ENCODE measurements at regions not wholly inside any gene's neighbourhood (a gene's known extent, or its start where the extent isn't known, plus 50 kb on each side); places are given as distances from the start of the nearest gene placed in this dataset.

DNA sequence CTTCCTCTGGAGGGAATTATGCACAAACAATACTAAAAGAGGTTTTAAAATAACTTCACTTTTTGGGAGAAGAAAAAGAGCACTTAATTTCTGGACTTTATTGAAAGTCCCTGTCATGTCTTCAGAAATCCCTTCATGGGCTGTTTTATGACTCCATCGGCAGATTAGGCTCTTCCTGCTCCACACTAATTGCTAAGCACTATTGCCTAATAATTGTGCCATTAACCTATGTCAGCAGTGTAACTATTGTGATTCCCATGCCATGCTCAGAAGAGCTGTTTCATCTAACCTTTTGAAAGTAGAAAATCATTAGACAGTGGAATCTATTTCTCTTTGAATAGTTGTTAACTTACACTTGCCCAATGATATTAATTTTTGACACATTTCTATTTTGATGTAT lies 489.3 kb upstream of the RUNX1 start:
- ATAC-seq: no peak
- TF ChIP-seq, protein P1, sequence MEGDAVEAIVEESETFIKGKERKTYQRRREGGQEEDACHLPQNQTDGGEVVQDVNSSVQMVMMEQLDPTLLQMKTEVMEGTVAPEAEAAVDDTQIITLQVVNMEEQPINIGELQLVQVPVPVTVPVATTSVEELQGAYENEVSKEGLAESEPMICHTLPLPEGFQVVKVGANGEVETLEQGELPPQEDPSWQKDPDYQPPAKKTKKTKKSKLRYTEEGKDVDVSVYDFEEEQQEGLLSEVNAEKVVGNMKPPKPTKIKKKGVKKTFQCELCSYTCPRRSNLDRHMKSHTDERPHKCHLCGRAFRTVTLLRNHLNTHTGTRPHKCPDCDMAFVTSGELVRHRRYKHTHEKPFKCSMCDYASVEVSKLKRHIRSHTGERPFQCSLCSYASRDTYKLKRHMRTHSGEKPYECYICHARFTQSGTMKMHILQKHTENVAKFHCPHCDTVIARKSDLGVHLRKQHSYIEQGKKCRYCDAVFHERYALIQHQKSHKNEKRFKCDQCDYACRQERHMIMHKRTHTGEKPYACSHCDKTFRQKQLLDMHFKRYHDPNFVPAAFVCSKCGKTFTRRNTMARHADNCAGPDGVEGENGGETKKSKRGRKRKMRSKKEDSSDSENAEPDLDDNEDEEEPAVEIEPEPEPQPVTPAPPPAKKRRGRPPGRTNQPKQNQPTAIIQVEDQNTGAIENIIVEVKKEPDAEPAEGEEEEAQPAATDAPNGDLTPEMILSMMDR (IDR thresholded peaks at IDR 0.05): no peak
- no peak for TF ChIP-seq POLR2A (IDR thresholded peaks at IDR 0.05)
- intact Hi-C loops (cut with DNase I): no loop called here
- Histone ChIP-seq H3K27me3 (no peaks in the 10 kb centered on the region), H3K9me3 (no peaks in the 10 kb centered on the region), H3K27ac (no peak overlapping the region), H3K4me3 (no peak overlapping the region), H3K4me1 (no peaks in the 10 kb centered on the region), H3K36me3 (no peaks in the 10 kb centered on the region)
- DNase-seq: no peak
- 64% methylated on average over 1 of the region's 1 CpG for WGBS (ENCODE audit: insufficient coverage, low coverage, low lambda C conversion rate, missing lambda C conversion rate)

DNA sequence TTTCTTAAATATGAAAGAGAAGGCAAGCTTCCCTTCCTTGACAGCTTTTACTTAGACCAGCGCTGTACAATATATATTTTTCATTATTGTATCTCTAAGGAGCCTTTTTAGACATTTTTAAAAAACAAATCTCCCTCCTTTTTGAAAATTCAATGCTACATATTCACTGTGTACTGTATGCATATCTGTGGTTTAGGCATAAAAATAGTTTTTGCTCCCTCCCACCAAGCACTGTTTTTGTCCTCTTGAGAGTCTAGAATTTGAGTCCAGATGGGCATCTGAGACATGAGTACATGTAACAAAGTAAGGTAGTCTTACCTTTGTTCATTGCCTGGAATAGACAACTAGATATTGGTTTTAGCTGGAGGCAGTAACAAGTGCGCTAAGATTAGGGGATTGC lies 488.5 kb upstream of the RUNX1 start:
- Histone ChIP-seq H3K4me3 (no peak overlapping the region), H3K36me3 (no peaks in the 10 kb centered on the region), H3K27ac (no peak overlapping the region), H3K27me3 (no peaks in the 10 kb centered on the region), H3K4me1 (no peaks in the 10 kb centered on the region), H3K9me3 (no peaks in the 10 kb centered on the region)
- DNase-seq (no peak), ATAC-seq (no peak)
- intact Hi-C loops (cut with DNase I): no loop called here
- 89% methylated on average over 1 of the region's 2 CpGs for WGBS (ENCODE audit: insufficient coverage, low coverage, low lambda C conversion rate, missing lambda C conversion rate)
- TF ChIP-seq, protein P1 (IDR thresholded peaks at IDR 0.05): no peak
- no peak for TF ChIP-seq POLR2A (IDR thresholded peaks at IDR 0.05)

DNA sequence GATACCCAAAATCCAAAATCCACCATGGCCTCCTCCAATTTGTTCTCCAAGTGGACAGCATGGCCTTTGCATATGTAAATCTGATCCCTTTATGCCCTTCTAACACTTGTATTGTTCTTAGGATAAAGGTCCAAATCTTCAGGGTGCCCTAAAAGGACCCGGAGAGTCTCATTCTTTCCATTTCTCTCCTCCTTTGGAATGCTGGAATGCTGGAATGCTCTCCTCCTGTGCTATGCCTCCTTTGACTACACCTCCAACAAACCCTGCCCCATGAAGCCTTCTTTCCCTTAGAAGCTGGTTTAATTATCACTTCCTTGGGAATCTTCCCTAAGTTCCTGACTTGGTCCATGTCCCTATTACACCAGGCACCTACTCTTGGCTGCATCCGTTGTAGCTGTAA lies 484.8 kb upstream of the RUNX1 start:
- ATAC-seq: no peak
- intact Hi-C loops (cut with DNase I): no loop called here

DNA sequence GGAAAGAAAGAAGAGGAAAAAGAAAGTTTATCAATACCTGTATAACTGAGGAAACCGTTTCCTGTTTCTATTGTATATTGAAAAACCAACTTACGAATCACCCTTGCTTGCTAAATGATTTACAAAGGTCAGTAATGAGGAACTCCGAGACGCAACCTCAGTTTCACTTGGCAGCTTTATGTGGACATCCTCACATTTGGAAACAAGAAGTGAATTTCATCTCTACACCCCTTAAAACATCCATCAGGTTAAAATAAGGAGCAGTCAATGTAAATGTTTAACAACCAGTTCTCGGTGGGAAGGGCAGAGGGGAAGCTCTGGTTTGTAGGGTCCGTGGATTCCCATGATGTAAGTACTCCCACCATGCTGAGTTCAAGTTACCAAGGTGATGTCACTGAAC lies 481.7 kb upstream of the RUNX1 start:
- Histone ChIP-seq H3K36me3 (no peaks in the 10 kb centered on the region), H3K27ac (no peak overlapping the region), H3K27me3 (no peaks in the 10 kb centered on the region), H3K4me3 (no peak overlapping the region), H3K9me3 (no peaks in the 10 kb centered on the region), H3K4me1 (no peaks in the 10 kb centered on the region)
- TF ChIP-seq, protein P1 (IDR thresholded peaks at IDR 0.05): no peak
- TF ChIP-seq POLR2A (IDR thresholded peaks at IDR 0.05): no peak
- intact Hi-C loops (cut with DNase I): no loop called here
- 42% methylated on average over 6 of the region's 6 CpGs for WGBS (ENCODE audit: insufficient coverage, low coverage, low lambda C conversion rate, missing lambda C conversion rate)
- ATAC-seq (no peak), DNase-seq (no peak)

More for the DNA sequence above, 484.8 kb upstream of the RUNX1 start:
- no peak overlapping the region for H3K4me3 ChIP-seq
- H3K27me3 ChIP-seq: no peaks in the 10 kb centered on the region
- no peak overlapping the region for H3K27ac ChIP-seq
- TF ChIP-seq, protein P1 (IDR thresholded peaks at IDR 0.05): no peak
- no peak for TF ChIP-seq POLR2A (IDR thresholded peaks at IDR 0.05)
- no peaks in the 10 kb centered on the region for H3K36me3 ChIP-seq
- no peak for DNase-seq
- H3K9me3 ChIP-seq: no peaks in the 10 kb centered on the region
- no peaks in the 10 kb centered on the region for H3K4me1 ChIP-seq
- 80% methylated on average over 2 of the region's 2 CpGs for WGBS (ENCODE audit: insufficient coverage, low coverage, low lambda C conversion rate, missing lambda C conversion rate)
